Hepatocyte (in vitro differentiated cells): ENCODE measurements at regions not wholly inside any gene's neighbourhood (a gene's known extent, or its start where the extent isn't known, plus 50 kb on each side); places are given as distances from the start of the nearest gene placed in this dataset.

Experiments
- CTCF ChIP-seq: fragments of 200-600 bp; sonication (generic); IDR thresholded peaks from 2 replicates; pipeline ENCODE4 v1.5.1; 2016; ENCODE audit warnings: antibody characterized with exemption, mild to moderate bottlenecking; ENCODE audit not compliant: poor library complexity
- EZH2 ChIP-seq: fragments of 200-600 bp; sonication (generic); IDR thresholded peaks from 2 replicates; pipeline ENCODE4 v1.6.1; 2016; ENCODE audit warnings: antibody characterized with exemption, mild to moderate bottlenecking, borderline replicate concordance

- TF ChIP-seq EZH2 (no peak), CTCF (no peak)
These were observed 87.2 kb upstream of the SMURF2 start for GRCh38 chr17:64749306-64749705.
